IMR-90 (cell line): ENCODE measurements at regions not wholly inside any gene's neighbourhood (a gene's known extent, or its start where the extent isn't known, plus 50 kb on each side); places are given as distances from the start of the nearest gene placed in this dataset.

Experiments used
- ATAC-seq: fragments of 200-7000 bp; cut with Tn5 transposase; 2 replicates; pipeline ENCODE4 v1.9.1; 2020; ENCODE audit warnings: low read depth, mild to moderate bottlenecking, moderate library complexity
- BruUV-seq: library from RNA; stranded (reverse); fragments of 400-500 nt; replicated peaks from 2 replicates; lab custom pipeline; 2021; lab: Mats Ljungman, UMichigan
- CTCF ChIA-PET: fragments of 300-600 bp; formaldehyde crosslinking; extraction: SDS; loops from one replicate; lab custom pipeline; 2021; ENCODE audit warnings: antibody characterized with exemption; lab: Yijun Ruan, JAX
- POLR2A ChIA-PET: fragments of 300-600 bp; sonication (Branson Sonifier 250); formaldehyde crosslinking; loops from one replicate; lab custom pipeline; 2022; ENCODE audit warnings: antibody characterized with exemption; ENCODE audit not compliant: unreplicated experiment; lab: Charles Lee
- DNase-seq: peaks from one replicate; pipeline ENCODE4 v3.0.0; 2013
- H2AFZ ChIP-seq: replicated peaks from 2 replicates; pipeline ENCODE3; 2013; ENCODE audit warnings: low read length, mild to moderate bottlenecking; ENCODE audit not compliant: poor library complexity
- H2AK5ac ChIP-seq: 2 replicates; pipeline ENCODE4 v1.6.1; 2013; ENCODE audit warnings: low read depth, low read length, inconsistent platforms
- H2AK9ac ChIP-seq: replicated peaks from 2 replicates; pipeline ENCODE3; 2013; ENCODE audit warnings: mild to moderate bottlenecking, low read depth, low read length, moderate library complexity; ENCODE audit not compliant: poor library complexity
- H2BK120ac ChIP-seq: 2 replicates; pipeline ENCODE4 v1.6.1; 2013; ENCODE audit warnings: low read depth, low read length, inconsistent platforms
- H2BK15ac ChIP-seq: 3 replicates; pipeline ENCODE4 v1.6.1; 2013; ENCODE audit warnings: low read depth, low read length, inconsistent platforms
- H2BK20ac ChIP-seq: 2 replicates; pipeline ENCODE4 v1.6.1; 2013; ENCODE audit warnings: low read depth, mild to moderate bottlenecking, inconsistent platforms, low read length, moderate library complexity
- H2BK5ac ChIP-seq: 2 replicates; pipeline ENCODE4 v1.6.1; 2013; ENCODE audit warnings: mild to moderate bottlenecking, low read depth, low read length, inconsistent platforms; ENCODE audit not compliant: poor library complexity, severe bottlenecking
- H3K14ac ChIP-seq: replicated peaks from 2 replicates; pipeline ENCODE4 v1.6.1; 2013; ENCODE audit warnings: low read depth, low read length, inconsistent platforms
- H3K18ac ChIP-seq: 2 replicates; pipeline ENCODE4 v1.6.1; 2013; ENCODE audit warnings: low read depth, low read length, control low read depth
- H3K23ac ChIP-seq: 2 replicates; pipeline ENCODE4 v1.6.1; 2013; ENCODE audit warnings: low read depth, low read length, inconsistent platforms
- H3K27ac ChIP-seq: 2 replicates; pipeline ENCODE4 v1.5.1; 2013; ENCODE audit warnings: mild to moderate bottlenecking, control low read depth, low read length; ENCODE audit not compliant: insufficient read depth
- H3K27me3 ChIP-seq: 2 replicates; pipeline ENCODE4 v1.6.1; 2013; ENCODE audit warnings: low read length; ENCODE audit not compliant: control insufficient read depth, insufficient read depth
- H3K36me3 ChIP-seq: 2 replicates; pipeline ENCODE4 v1.6.1; 2013; ENCODE audit warnings: low read length, mixed read lengths; ENCODE audit not compliant: control insufficient read depth, insufficient read depth
- H3K4ac ChIP-seq: 2 replicates; pipeline ENCODE4 v1.6.1; 2013; ENCODE audit warnings: low read depth, low read length, inconsistent platforms
- H3K4me1 ChIP-seq: 2 replicates; pipeline ENCODE4 v1.6.1; 2013; ENCODE audit warnings: low read length, mixed read lengths; ENCODE audit not compliant: control insufficient read depth, insufficient read depth
- H3K4me2 ChIP-seq: 2 replicates; pipeline ENCODE4 v1.6.1; 2013; ENCODE audit warnings: low read depth, mild to moderate bottlenecking, control low read depth, low read length, moderate library complexity
- H3K4me3 ChIP-seq: 2 replicates; pipeline ENCODE4 v1.5.1; 2013; ENCODE audit warnings: low read depth, mild to moderate bottlenecking, control low read depth, low read length, moderate library complexity; ENCODE audit not compliant: insufficient read depth
- H3K56ac ChIP-seq: 2 replicates; pipeline ENCODE4 v1.6.1; 2013; ENCODE audit warnings: low read length, inconsistent platforms; ENCODE audit not compliant: insufficient read depth; ENCODE audit errors: extremely low read depth
- H3K79me1 ChIP-seq, 2 experiments: 2 replicates each; pipeline ENCODE4 v1.6.1; 2013; ENCODE audit warnings: low read length in 2 of 2, inconsistent platforms in 1 of 2, low read depth in 1 of 2
- H3K9ac ChIP-seq: 2 replicates; pipeline ENCODE4 v1.6.1; 2013; ENCODE audit warnings: low read depth, low read length, control low read depth
- H3K9me1 ChIP-seq: 2 replicates; pipeline ENCODE4 v1.6.1; 2013; ENCODE audit warnings: low read length, inconsistent platforms; ENCODE audit not compliant: insufficient read depth
- H3K9me3 ChIP-seq: 2 replicates; pipeline ENCODE4 v1.6.1; 2013; ENCODE audit warnings: low read length; ENCODE audit not compliant: control insufficient read depth, insufficient read depth
- H4K20me1 ChIP-seq: 2 replicates; pipeline ENCODE4 v1.6.1; 2013; ENCODE audit warnings: low read length, inconsistent platforms; ENCODE audit not compliant: insufficient read depth
- H4K5ac ChIP-seq: 2 replicates; pipeline ENCODE4 v1.6.1; 2013; ENCODE audit warnings: mild to moderate bottlenecking, low read depth, low read length, control low read depth
- H4K8ac ChIP-seq, 2 experiments: 2 replicates each; pipeline ENCODE4 v1.6.1; 2013; ENCODE audit warnings: low read depth in 2 of 2, low read length in 2 of 2, control low read depth in 1 of 2, inconsistent platforms in 1 of 2
- H4K91ac ChIP-seq: 2 replicates; pipeline ENCODE4 v1.6.1; 2013; ENCODE audit warnings: low read depth, low read length, inconsistent platforms; ENCODE audit not compliant: insufficient read depth
- BHLHE40 ChIP-seq: fragments of 150-350 bp; IDR thresholded peaks from 2 replicates; pipeline ENCODE4 v1.6.1; 2016; ENCODE audit warnings: mild to moderate bottlenecking, low read depth, low read length
- CTCF ChIP-seq: conservative IDR thresholded peaks from 2 replicates; pipeline ENCODE4 v1.5.1; 2012; ENCODE audit warnings: mild to moderate bottlenecking, low read depth, low read length, improper control_type of control experiment
- ELK1 ChIP-seq: fragments of 150-350 bp; IDR thresholded peaks from 2 replicates; pipeline ENCODE4 v1.6.1; 2016; ENCODE audit warnings: low read depth, mild to moderate bottlenecking, low read length, moderate library complexity, borderline replicate concordance
- MAFK ChIP-seq: IDR thresholded peaks from 2 replicates; pipeline ENCODE4 v1.6.1; 2012; ENCODE audit warnings: low read depth, low read length, improper control_type of control experiment
- POLR2A ChIP-seq: IDR thresholded peaks from 2 replicates; pipeline ENCODE4 v1.6.1; 2012; ENCODE audit warnings: mild to moderate bottlenecking, low read depth, low read length
- SMC3 ChIP-seq: fragments of 150-350 bp; IDR thresholded peaks from 2 replicates; pipeline ENCODE4 v1.6.1; 2016; ENCODE audit warnings: low read depth, mild to moderate bottlenecking, antibody characterized with exemption, low read length, moderate library complexity
- USF2 ChIP-seq: fragments of 150-350 bp; IDR thresholded peaks from 2 replicates; pipeline ENCODE4 v1.6.1; 2017; ENCODE audit warnings: mild to moderate bottlenecking, antibody characterized with exemption, low read length, low read depth
- WGBS, 2 experiments: methylation state at CpG; one replicate each; pipeline versions ENCODE4 v1.1.5 to v1.1.7; 2013; ENCODE audit warnings: missing lambda C conversion rate in 2 of 2; ENCODE audit not compliant: insufficient read length in 1 of 2; ENCODE audit errors: extremely low coverage in 2 of 2; 5-methylcytosine and 5-hydroxymethylcytosine counted together
- dilution Hi-C: fragments of 300-500 bp; cut with HindIII; formaldehyde crosslinking; loops from one replicate; pipeline ENCODE4 v1.14.3; 2018; ENCODE audit warnings: low sequenced_read_pairs; ENCODE audit not compliant: unreplicated experiment
- in situ Hi-C: fragments of 300-500 bp; cut with MboI; formaldehyde crosslinking; loops from 3 replicates; pipeline ENCODE4 v1.14.3; 2019; ENCODE audit warnings: low sequenced_read_pairs, inconsistent platforms, mixed read lengths
- intact Hi-C: fragments of 100-400 bp; cut with micrococcal nuclease; formaldehyde crosslinking; loops from 2 replicates; pipeline ENCODE4 v1.10.0; 2022

GRCh38 chr2:184037273-184037672 lies 561.1 kb upstream of the ZNF804A start:
- H3K18ac ChIP-seq: no peak overlapping the region
- no peak overlapping the region for H3K4me2 ChIP-seq
- no peak overlapping the region for H2AFZ ChIP-seq
- no peak overlapping the region for H2AK5ac ChIP-seq
- no peak for DNase-seq
- H3K56ac ChIP-seq: no peak overlapping the region
- H3K23ac ChIP-seq: no peak overlapping the region
- WGBS, 2 experiments: no CpG with 5 or more reads among the region's 3 CpGs
- H3K27me3 ChIP-seq: no peaks in the 10 kb centered on the region
- H3K9me3 ChIP-seq: peaks cover 5% of the 10 kb centered on the region; the same call in 1 of the 2 replicates
- no peak overlapping the region for H4K91ac ChIP-seq
- no peaks in the 10 kb centered on the region for H3K4me1 ChIP-seq
- no peak overlapping the region for H3K4me3 ChIP-seq
- H4K20me1 ChIP-seq: no peaks in the 10 kb centered on the region
- no peak overlapping the region for H2BK120ac ChIP-seq
- no peak for ATAC-seq
- dilution Hi-C loops (no loop called here), intact Hi-C loops (no loop called here), in situ Hi-C loops (no loop called here)
- H3K27ac ChIP-seq: no peak overlapping the region
- POLR2A ChIA-PET: no interaction called here
- no peak overlapping the region for H2BK5ac ChIP-seq
- no peaks in the 10 kb centered on the region for H3K9me1 ChIP-seq
- H4K5ac ChIP-seq: no peak overlapping the region
- no peaks in the 10 kb centered on the region for H3K79me1 ChIP-seq
- no peak overlapping the region for H2BK20ac ChIP-seq
- no peak overlapping the region for H3K9ac ChIP-seq
- no peak overlapping the region for H3K14ac ChIP-seq
- no peak overlapping the region for H2AK9ac ChIP-seq
- CTCF ChIA-PET: no interaction called here
- H2BK15ac ChIP-seq: no peak overlapping the region
- BruUV-seq: no TSS peak
- no peak overlapping the region for H3K4ac ChIP-seq
- H4K8ac ChIP-seq: no peak overlapping the region
- H3K36me3 ChIP-seq: no peaks in the 10 kb centered on the region
- TF ChIP-seq MAFK (no peak), SMC3 (no peak), CTCF (no peak), POLR2A (no peak), BHLHE40 (no peak), ELK1 (no peak), USF2 (no peak)
